Ammon's horn (tissue), 1 donor: ENCODE measurements at regions not wholly inside any gene's neighbourhood (a gene's known extent, or its start where the extent isn't known, plus 50 kb on each side); places are given as distances from the start of the nearest gene placed in this dataset.
"Not testable (repeated sequence)": the region's sequence is repeated elsewhere in the genome, so short reads cannot be mapped to it uniquely, and the experiment has no call there.

ENCODE experiments used
- DNase-seq: peaks from one replicate; pipeline ENCODE4 v3.0.0-alpha.2; 2016; ENCODE audit warnings: low spot score

DNA sequence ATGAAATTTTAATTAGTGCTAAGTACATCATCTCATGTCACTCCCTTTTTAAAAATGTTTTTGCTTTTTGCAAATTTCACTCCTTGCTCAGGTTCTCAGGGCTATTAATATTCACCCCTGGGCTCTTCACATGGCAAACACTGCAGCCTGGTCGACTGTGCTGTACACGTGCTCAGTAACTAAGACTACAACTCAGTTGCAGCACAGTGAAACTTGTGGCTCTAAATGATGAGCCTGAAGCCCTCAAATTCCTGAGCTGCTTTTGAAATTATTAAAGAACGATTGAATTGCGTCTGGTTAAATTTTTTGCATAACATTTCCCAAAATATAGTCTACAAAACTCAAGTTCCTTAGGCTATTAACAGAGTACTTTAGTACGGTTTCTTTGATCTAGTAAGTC, 159.3 kb upstream of the C2CD4B start:
- no peak for DNase-seq

GRCh38 chr15:62325597-62325996, 160.5 kb upstream of the C2CD4B start:
- no peak for DNase-seq

DNA sequence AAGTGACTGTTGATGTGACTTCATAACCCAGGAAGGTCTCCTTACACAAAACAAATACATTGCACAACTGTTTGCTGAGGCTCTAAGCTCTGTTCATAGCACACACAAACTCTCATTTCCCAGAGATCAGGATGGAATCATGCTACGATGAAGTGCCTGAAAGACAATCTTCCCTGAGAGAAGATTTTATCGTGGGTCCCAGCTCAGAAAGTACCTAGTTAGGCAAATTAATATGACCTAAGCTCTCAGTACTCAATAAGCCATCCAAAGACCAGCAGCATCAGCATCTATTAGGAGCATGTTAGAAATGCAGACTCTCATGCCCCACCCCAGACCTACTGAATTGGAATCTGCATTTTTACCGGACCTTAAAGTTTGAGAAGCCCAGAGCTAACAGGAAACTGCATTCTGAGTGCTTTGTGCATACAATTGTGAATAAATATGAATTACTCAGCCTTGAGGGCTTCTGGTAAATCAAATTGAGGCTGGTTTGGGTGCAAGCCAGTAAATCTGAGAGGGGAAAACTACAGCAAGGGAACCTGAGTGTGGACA, 161.5 kb upstream of the C2CD4B start:
- DNase-seq, result no peak

GRCh38 chr15:62327406-62327805, 162.3 kb upstream of the C2CD4B start:
- DNase-seq, result no peak

GRCh38 chr15:62332472-62332871, 167.4 kb upstream of the C2CD4B start:
- not testable (repeated sequence) for DNase-seq

DNA sequence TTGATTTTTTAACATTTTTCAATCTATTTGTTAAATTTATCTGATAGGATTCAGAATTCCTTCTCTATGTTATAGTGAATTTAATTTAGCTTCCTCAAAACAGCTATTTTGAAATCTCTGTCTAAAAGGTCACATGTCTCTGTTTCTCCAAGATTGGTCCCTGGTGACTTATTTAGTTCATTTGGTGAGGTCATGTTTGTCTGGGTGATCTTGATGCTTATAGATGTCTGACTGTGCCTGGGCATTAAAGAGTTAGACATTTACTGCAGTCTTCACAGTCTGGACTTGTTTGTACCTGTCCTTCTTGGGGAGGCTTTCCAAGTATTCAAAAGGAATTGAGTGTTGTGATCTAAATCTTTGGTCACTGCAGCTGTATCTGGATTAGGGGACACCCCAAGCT, 169.5 kb upstream of the C2CD4B start:
- DNase-seq, result no peak

- DNase-seq, result no peak
Observed at GRCh38 chr15:62337934-62338333, 172.8 kb upstream of the C2CD4B start.

GRCh38 chr15:62338497-62338896, 173.4 kb upstream of the C2CD4B start:
- no peak for DNase-seq

DNA sequence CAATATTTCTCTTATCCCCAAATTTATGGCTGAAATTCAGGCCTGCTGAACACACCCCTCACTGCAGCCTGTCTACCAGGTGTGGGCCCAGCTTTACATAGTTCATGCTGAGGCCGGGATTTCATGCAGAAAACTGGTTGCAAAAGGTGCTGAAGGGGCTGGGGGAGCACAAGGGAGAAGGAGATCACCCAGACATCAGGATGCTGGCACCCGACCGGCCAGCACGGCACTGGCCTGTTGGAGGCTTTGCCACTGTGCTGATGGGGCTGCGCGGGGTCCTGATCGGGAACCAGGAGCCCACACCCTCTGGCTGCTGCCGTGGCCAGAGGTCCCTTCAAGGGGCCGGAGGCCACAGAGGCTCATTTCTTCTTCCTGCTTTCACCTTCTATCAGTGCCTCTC, 177.9 kb upstream of the C2CD4B start:
- no peak for DNase-seq

DNA sequence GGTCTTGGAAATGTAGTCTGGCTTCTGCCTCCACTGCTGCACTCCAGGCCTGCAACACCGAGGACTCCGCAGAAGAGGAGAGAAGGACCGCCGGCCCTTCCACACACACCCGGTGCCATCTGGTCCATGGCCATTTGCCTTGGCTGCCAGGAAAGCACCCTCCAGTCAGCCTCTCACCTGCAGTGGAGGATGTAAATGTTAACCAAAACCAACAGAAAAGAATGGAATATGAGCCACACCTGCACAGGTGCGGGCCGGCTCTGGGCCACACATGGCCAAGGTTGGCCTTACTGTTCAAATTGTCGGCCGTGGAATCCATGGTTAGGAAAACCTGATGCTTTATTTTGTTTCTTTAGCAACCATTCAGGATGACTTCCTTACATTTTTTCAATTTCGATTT, 178.3 kb upstream of the C2CD4B start:
- DNase-seq, result no peak

- peak; percentile 22 for DNase-seq
Observed at GRCh38 chr15:62344806-62345539, 179.9 kb upstream of the C2CD4B start.

GRCh38 chr15:62346168-62346567, 181.1 kb upstream of the C2CD4B start:
- no peak for DNase-seq

- DNase-seq, result no peak
Observed at GRCh38 chr15:62348118-62348517, 183.0 kb upstream of the C2CD4B start.

GRCh38 chr15:62348623-62349022, 183.5 kb upstream of the C2CD4B start:
- no peak for DNase-seq

- no peak for DNase-seq
Observed at GRCh38 chr15:62352817-62353216, 187.7 kb upstream of the C2CD4B start.

DNA sequence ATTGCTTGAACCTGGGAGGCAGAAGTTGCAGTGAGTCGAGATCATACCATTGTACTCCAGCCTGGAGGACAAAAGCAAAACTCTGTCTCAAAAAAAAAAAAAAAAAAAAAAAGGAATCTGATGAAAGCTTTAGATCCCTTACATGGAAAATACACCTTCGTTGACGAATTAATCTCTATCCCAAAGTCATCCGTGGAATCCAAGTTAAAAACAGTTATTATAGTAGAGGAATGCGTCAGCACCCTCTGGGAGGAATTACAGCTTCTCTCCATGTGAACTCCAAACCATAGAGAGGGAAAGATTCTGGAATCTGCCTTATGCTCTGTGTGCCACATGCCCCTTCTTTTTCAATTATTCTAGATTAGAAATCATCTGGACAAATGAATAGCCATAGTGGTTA, 192.3 kb upstream of the C2CD4B start:
- DNase-seq, result no peak

- no peak for DNase-seq
Observed at GRCh38 chr15:62359416-62359815, 194.3 kb upstream of the C2CD4B start.

DNA sequence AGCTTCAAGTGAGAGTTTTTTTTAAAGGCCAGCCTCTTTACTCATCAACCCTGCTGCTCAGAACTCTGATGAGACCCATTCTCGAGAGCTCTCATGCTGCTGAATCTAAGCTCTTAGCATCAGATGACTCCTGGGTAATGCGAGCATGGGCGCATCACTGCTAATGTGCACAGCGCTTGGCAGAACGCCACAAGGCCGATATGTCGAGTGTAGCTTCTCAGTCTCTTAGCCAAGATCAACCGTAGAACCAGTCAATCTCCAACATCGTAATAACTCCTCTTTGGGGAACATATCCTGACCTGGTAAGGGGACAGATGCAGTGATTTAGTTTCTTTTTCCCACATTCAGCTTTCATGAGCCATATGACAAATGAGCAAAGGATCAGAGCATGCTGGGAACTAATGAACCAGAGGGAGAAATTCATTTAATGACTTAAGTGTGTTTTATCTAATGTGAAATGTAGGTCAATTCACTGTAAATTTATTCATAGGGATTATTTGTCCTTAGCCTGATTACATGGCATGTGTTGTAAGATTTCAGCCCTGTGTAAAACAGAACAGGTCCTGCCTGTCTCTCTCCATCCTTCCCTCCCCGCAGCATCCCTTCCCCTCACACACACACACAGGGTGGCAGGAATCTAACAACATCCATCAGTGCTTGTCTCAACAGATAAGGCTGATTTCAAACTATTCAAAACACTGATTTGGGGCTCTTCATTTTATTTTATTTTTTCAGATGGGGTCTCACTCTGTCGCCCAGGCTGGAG, 195.4 kb upstream of the C2CD4B start:
- no peak for DNase-seq

DNA sequence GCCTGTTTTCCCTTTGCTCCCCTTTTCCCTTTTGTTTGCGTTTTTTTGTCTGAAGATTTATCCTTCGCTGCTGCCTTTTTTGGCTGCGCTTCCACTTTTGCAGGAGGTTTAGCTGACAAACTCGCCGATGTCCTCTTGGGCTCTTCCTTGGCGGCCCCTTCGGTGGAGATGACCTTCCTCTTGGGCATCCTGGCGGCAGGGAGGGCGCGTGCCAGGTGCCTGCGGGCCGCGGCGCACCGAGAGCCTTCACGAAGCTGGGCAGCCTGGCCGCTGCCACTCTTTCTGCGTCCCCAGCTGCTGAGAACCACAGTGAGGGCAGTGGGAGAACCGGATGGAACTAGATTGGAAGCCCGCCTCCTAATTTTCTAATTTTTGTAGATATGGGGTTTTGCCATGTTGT, 197.1 kb upstream of the C2CD4B start:
- no peak for DNase-seq

DNA sequence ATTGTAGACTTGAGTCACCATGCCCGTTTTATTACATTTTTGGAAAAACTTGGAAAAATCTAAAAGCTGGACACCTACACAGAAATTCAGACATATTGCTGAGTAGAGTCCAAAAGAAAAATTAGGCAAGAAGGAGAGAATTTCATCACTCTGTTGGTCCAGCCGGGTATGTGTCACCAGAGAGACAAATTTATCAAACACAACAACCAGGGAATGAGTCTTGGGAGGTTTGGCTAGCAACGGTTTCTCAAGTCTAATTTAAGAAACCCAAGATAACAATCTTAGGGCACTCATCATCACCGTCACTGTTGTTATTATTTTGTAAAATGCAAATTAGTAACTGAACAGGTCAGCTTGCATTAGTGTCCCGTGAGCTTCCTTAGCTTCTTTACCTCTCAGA, 197.5 kb upstream of the C2CD4B start:
- no peak for DNase-seq

DNA sequence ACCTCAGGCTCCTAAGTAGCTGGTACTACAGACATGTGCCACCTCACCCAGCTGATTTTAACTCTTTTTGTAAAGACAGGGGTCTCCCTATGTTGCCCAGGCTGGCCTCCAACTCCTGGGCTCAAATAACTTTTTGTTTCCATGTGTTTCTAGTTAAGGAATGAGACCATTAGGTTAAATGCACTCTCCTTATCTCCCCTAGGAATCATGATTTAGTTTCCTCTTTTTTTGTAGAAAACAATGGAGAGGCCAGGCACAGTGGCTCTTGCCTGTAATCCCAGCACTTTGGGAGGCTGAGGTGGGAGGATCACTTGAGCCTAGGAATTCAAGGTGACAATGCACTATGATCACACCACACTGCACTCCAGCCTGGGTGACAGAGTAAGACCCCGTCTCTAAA, 198.8 kb upstream of the C2CD4B start:
- DNase-seq, result no peak

DNA sequence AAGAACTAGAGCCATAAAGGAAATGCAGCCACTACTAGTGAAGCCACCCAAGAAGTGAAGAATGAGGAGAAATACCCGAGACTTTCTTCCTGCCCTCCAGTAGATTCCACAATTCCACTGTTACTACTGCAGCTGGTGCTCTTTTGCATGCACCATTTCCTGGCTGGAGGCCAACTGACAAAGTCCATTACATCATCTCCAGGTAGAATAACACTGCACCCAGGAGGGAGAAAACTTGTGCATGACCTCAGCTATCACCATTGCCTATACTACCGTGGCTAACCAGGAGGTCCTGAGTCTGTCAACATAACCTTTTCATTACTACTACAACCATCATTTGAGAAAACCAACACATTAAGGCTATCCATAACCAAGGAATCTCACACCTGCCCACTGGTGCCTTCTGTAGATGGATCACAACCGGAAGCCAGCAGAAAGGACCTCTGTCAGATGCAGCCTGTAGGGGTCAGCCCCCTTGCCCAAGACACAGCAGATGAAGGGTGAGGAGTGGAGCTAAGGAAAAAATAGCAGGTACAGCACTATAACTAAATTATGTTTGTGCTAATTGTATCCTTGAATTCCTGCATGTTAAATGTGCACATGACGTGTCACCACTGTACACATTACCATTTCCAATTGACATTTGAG, 200.8 kb upstream of the C2CD4B start:
- no peak for DNase-seq

GRCh38 chr15:62369454-62369853, 204.4 kb upstream of the C2CD4B start:
- no peak for DNase-seq
